HCT116 (cell line): ENCODE measurements at regions not wholly inside any gene's neighbourhood (a gene's known extent, or its start where the extent isn't known, plus 50 kb on each side); places are given as distances from the start of the nearest gene placed in this dataset.
"Not testable (repeated sequence)": the region's sequence is repeated elsewhere in the genome, so short reads cannot be mapped to it uniquely, and the experiment has no call there.

Experiments used
- ATAC-seq: fragments of 200-7000 bp; cut with Tn5 transposase; 2 replicates; pipeline ENCODE4 v1.9.1; 2020; ENCODE audit warnings: mild to moderate bottlenecking, moderate library complexity
- BruUV-seq: library from RNA; stranded (reverse); fragments of 400-500 nt; replicated peaks from 2 replicates; lab custom pipeline; 2021; lab: Mats Ljungman, UMichigan
- CTCF ChIA-PET: fragments of 300-600 bp; sonication (Branson Sonifier 250); formaldehyde crosslinking; loops from one replicate; lab custom pipeline; 2021; ENCODE audit warnings: antibody characterized with exemption; lab: Charles Lee
- POLR2A ChIA-PET: fragments of 300-600, 350-600 bp; sonication (Branson Sonifier 250); formaldehyde crosslinking; loops from one replicate; lab custom pipeline; 2021; ENCODE audit warnings: antibody characterized with exemption; lab: Charles Lee
- RAD21 ChIA-PET, 2 experiments: fragments of 300-600 bp; sonication (Branson Sonifier 250); formaldehyde crosslinking; loops; one replicate each; lab custom pipeline; 2023; ENCODE audit warnings: low total read pairs in 2 of 2; ENCODE audit not compliant: uncharacterized antibody in 2 of 2, unreplicated experiment in 2 of 2, low non-redundant PET in 1 of 2; lab: Charles Lee
- DNase-seq: peaks from one replicate; pipeline ENCODE4 v3.0.0-alpha.2; 2010; ENCODE audit warnings: low read depth, low spot score
- H2AFZ ChIP-seq: fragments of 200-600 bp; shearing (Covaris generic), sonication (generic); 2 replicates; pipeline ENCODE4 v1.6.1; 2017; ENCODE audit warnings: low read depth, mixed run types, mixed read lengths, antibody characterized with exemption, low read length; ENCODE audit not compliant: poor library complexity, severe bottlenecking
- H3K27ac ChIP-seq: 2 replicates; pipeline ENCODE4 v1.5.1; 2012; ENCODE audit warnings: low read depth, low read length
- H3K27me3 ChIP-seq: fragments of 200-600 bp; sonication (generic); 2 replicates; pipeline ENCODE4 v1.6.1; 2016; ENCODE audit warnings: mixed run types, low read length, mixed read lengths; ENCODE audit not compliant: insufficient read depth
- H3K36me3 ChIP-seq, 2 experiments: fragments of 200-500 bp in 1 of 2; fragments of 200-600 bp in 1 of 2; sonication (Bioruptor generic) in 1 of 2; sonication (generic) in 1 of 2; 2 replicates each; pipeline versions ENCODE4 v1.5.1 to v1.6.1; 2014 to 2016; ENCODE audit warnings: low read length in 2 of 2, inconsistent platforms in 1 of 2, mixed read lengths in 1 of 2, mixed run types in 1 of 2; ENCODE audit not compliant: insufficient read depth in 2 of 2, control insufficient read depth in 1 of 2
- H3K4me1 ChIP-seq, 2 experiments: fragments of 200-600 bp in 1 of 2; sonication (generic) in 1 of 2; 2 replicates each; pipeline versions ENCODE4 v1.5.1 to v1.6.1; 2012 to 2017; ENCODE audit warnings: low read length in 2 of 2, inconsistent platforms in 1 of 2, mild to moderate bottlenecking in 1 of 2, mixed read lengths in 1 of 2, mixed run types in 1 of 2, moderate library complexity in 1 of 2; ENCODE audit not compliant: insufficient read depth in 2 of 2, control insufficient read depth in 1 of 2
- H3K4me2 ChIP-seq: fragments of 200-600 bp; sonication (generic); 2 replicates; pipeline ENCODE4 v1.6.1; 2017; ENCODE audit warnings: mixed run types, low read length, mixed read lengths
- H3K4me3 ChIP-seq, 2 experiments: fragments of 200-600 bp in 1 of 2; sonication (generic) in 1 of 2; replicated peaks in 1 of 2; 2 replicates each; pipeline ENCODE4 v1.5.1; 2011 to 2016; ENCODE audit warnings: low read length in 2 of 2, control low read depth in 1 of 2, low read depth in 1 of 2, mild to moderate bottlenecking in 1 of 2, mixed read lengths in 1 of 2, mixed run types in 1 of 2
- H3K79me2 ChIP-seq: fragments of 200-600 bp; sonication (generic); 2 replicates; pipeline ENCODE4 v1.6.1; 2017; ENCODE audit warnings: mild to moderate bottlenecking, mixed run types, low read length, moderate library complexity, mixed read lengths; ENCODE audit not compliant: insufficient read depth
- H3K9ac ChIP-seq: fragments of 200-600 bp; sonication (generic); 2 replicates; pipeline ENCODE4 v1.6.1; 2016; ENCODE audit warnings: low read length, mixed read lengths
- H3K9me2 ChIP-seq: fragments of 200-600 bp; sonication (generic), shearing (Covaris generic); 2 replicates; pipeline ENCODE4 v1.6.1; 2017; ENCODE audit warnings: mixed run types, mild to moderate bottlenecking, moderate library complexity; ENCODE audit not compliant: insufficient read depth
- H3K9me3 ChIP-seq, 2 experiments: fragments of 200-500 bp in 1 of 2; fragments of 200-600 bp in 1 of 2; sonication (Bioruptor generic) in 1 of 2; sonication (generic) in 1 of 2; 2 replicates each; pipeline ENCODE4 v1.6.1; 2014 to 2017; ENCODE audit warnings: low read length in 2 of 2, mixed read lengths in 2 of 2, inconsistent platforms in 1 of 2, low read depth in 1 of 2, mild to moderate bottlenecking in 1 of 2, mixed run types in 1 of 2, moderate library complexity in 1 of 2; ENCODE audit not compliant: control insufficient read depth in 1 of 2, insufficient read depth in 1 of 2
- H4K20me1 ChIP-seq: fragments of 200-600 bp; sonication (generic), shearing (Covaris generic); 2 replicates; pipeline ENCODE4 v1.6.1; 2017; ENCODE audit warnings: mixed run types, mild to moderate bottlenecking, moderate library complexity; ENCODE audit not compliant: insufficient read depth
- EGR1 ChIP-seq: IDR thresholded peaks from 2 replicates; pipeline ENCODE4 v1.6.1; 2012; ENCODE audit warnings: low read depth
- POLR2AphosphoS5 ChIP-seq: IDR thresholded peaks from 2 replicates; pipeline ENCODE4 v1.6.1; 2011; ENCODE audit warnings: mild to moderate bottlenecking, low read depth, low read length, moderate library complexity
- intact Hi-C: fragments of 100-400 bp; cut with micrococcal nuclease; formaldehyde crosslinking; loops from 2 replicates; pipeline ENCODE4 v1.10.0; 2022
- TF ChIP-seq, protein P1 (sequence below): IDR thresholded peaks from 2 replicates; pipeline ENCODE4 v1.6.1; 2012

DNA sequence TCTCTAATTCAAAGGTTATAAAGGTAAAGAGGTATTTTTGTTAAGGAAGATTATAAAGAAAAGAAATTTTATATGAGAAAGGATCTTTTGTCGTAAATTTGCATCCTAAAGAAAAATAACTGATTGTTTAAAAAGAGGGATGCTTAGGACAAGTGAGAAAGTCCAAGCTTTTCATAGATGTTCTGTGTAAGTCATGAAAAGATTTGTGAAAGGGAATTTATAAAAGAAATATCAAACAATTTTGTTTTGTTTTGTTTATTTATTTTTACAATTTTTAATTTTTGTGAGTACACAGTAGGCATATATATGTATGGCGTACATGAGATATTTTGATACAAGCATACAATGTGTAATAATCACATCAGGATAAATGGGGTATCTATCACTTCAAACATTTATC lies 145.2 kb downstream of the ADSS2 start:
- ChIA-PET CTCF (no interaction called here), RAD21 (no interaction called here), POLR2A (no interaction called here)
- Histone ChIP-seq H3K9ac (no peak overlapping the region), H3K4me3 (no peak overlapping the region), H3K4me1 (peaks cover 0 to 15% of the 10 kb centered on the region in 2 experiments; a peak in 2 of 4 replicates), H2AFZ (no peak overlapping the region), H3K9me3 (no peaks in the 10 kb centered on the region), H3K27ac (no peak overlapping the region), H3K36me3 (no peaks in the 10 kb centered on the region), H3K9me2 (no peaks in the 10 kb centered on the region), H3K27me3 (no peaks in the 10 kb centered on the region), H3K79me2 (no peaks in the 10 kb centered on the region), H4K20me1 (no peaks in the 10 kb centered on the region), H3K4me2 (no peak overlapping the region)
- TF ChIP-seq POLR2AphosphoS5: no peak
- TF ChIP-seq, protein P1, sequence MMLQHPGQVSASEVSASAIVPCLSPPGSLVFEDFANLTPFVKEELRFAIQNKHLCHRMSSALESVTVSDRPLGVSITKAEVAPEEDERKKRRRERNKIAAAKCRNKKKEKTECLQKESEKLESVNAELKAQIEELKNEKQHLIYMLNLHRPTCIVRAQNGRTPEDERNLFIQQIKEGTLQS: no peak
- TF ChIP-seq EGR1: no peak
- DNase-seq (no peak), ATAC-seq (no peak)
- intact Hi-C loops: no loop called here
- no TSS peak for BruUV-seq

DNA sequence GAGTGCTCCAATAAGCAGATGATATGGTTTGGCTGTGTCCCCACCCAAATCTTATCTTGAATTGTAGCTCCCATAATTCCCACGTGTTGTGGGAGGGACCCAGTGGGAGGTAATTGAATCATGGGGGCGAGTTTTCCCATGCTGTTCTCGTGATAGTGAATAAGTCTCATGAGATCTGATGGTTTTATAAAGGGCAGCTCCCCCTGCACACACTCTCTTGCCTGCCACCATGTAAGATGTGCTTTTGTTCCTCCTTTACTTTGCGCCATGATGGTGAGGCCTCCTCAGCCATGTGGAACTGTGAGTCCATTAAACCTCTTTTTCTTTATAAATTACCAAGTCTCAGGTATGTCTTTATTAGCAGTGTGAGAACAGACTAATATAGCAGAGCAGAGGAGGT lies 142.5 kb downstream of the ADSS2 start:
- RAD21 ChIA-PET, H3K9ac ChIP-seq, H3K27ac ChIP-seq, DNase-seq, H3K9me3 ChIP-seq, H3K79me2 ChIP-seq, BruUV-seq, H4K20me1 ChIP-seq, POLR2A ChIA-PET, H3K4me2 ChIP-seq, H3K9me2 ChIP-seq, H3K4me1 ChIP-seq, intact Hi-C loops, H2AFZ ChIP-seq, H3K4me3 ChIP-seq, H3K27me3 ChIP-seq, CTCF ChIA-PET, H3K36me3 ChIP-seq, ATAC-seq: not testable (repeated sequence)
